Spleen (tissue), 7 donors: ENCODE measurements at regions not wholly inside any gene's neighbourhood (a gene's known extent, or its start where the extent isn't known, plus 50 kb on each side); places are given as distances from the start of the nearest gene placed in this dataset.

Source experiments
- CTCF ChIP-seq, 11 experiments: fragments of 200-600 bp in 7 of 11; fragments of 450-650 bp in 4 of 11; sonication (generic) in 4 of 11; IDR thresholded peaks in 8 of 11; conservative IDR thresholded peaks in 3 of 11; 1 replicate in 7 of 11; 2 replicates in 4 of 11; pipeline versions ENCODE4 v1.4.0 to v1.8.0; 2016 to 2021; ENCODE audit warnings: antibody characterized with exemption in 11 of 11, inconsistent platforms in 4 of 11, mild to moderate bottlenecking in 1 of 11
- POLR2A ChIP-seq, 3 donors: fragments of 450-650 bp; IDR thresholded peaks; one replicate each; pipeline ENCODE4 v1.5.1; 2017; ENCODE audit warnings: antibody characterized with exemption in 3 of 3, mild to moderate bottlenecking in 1 of 3
- donor health status: DM: no; HTN: no; CAD: no; lungs with moderate emphysema.
- donor health status: DM: no; HTN: no; CAD: no.
- donor health status: DM: no; HTN: no; CAD: no.

- TF ChIP-seq POLR2A (IDR thresholded peaks at IDR 0.05) (no peak), CTCF (IDR thresholded peaks at IDR 0.05 in 8 of 11, conservative IDR thresholded peaks at IDR 0.05 in 3 of 11) (no peak)
Observed at GRCh38 chr19:31568724-31569123, 219.5 kb upstream of the TSHZ3 start.
